ENCODE measurements at regions not wholly inside any gene's neighbourhood (a gene's known extent, or its start where the extent isn't known, plus 50 kb on each side); places are given as distances from the start of the nearest gene placed in this dataset.

GRCh38 chr1:106494646-106495045, 561.8 kb upstream of the PRMT6 start:
- TF ChIP-seq SIN3A (IDR thresholded peaks at IDR 0.05; ENCODE audit: borderline replicate concordance, insufficient read depth, low read length) (no peak), REST (IDR thresholded peaks at IDR 0.05; ENCODE audit: insufficient read depth in 1 of 2, low read depth in 2 of 2, low read length in 2 of 2) (no peak), POLR2AphosphoS5 (IDR thresholded peaks at IDR 0.05; ENCODE audit: low read depth, low read length) (no peak)
